GM10248 (cell line): ENCODE measurements at regions not wholly inside any gene's neighbourhood (a gene's known extent, or its start where the extent isn't known, plus 50 kb on each side); places are given as distances from the start of the nearest gene placed in this dataset.

Source experiments
- CTCF ChIA-PET: fragments of 300-600 bp; sonication (Branson Sonifier 250); formaldehyde crosslinking; extraction: SDS; loops from one replicate; lab custom pipeline; 2021; ENCODE audit warnings: antibody characterized with exemption; lab: Yijun Ruan, JAX
- POLR2A ChIA-PET: fragments of 350-650 bp; sonication (Branson Sonifier 250); formaldehyde crosslinking; extraction: SDS; loops from one replicate; lab custom pipeline; 2020; ENCODE audit warnings: antibody characterized with exemption; lab: Yijun Ruan, JAX
- DNase-seq: peaks from one replicate; pipeline ENCODE4 v3.0.0; 2012; ENCODE audit errors: extremely low spot score
- CTCF ChIP-seq: IDR thresholded peaks from 2 replicates; pipeline ENCODE4 v1.5.1; 2012; ENCODE audit warnings: mild to moderate bottlenecking, low read depth; ENCODE audit errors: extremely low read depth, missing control alignments, control extremely low read depth

- DNase-seq = no peak
- POLR2A ChIA-PET = no interaction called here
- CTCF ChIA-PET = interaction anchor here (0.7 to 0.8 kb wide), 2 partner anchors 8 to 11 kb away, joined by 3 read pairs; no protein-coding TSS in a partner anchor
- no peak for TF ChIP-seq CTCF
These were observed 237.5 kb upstream of the SYT4 start for GRCh38 chr18:43514747-43515146.

DNA sequence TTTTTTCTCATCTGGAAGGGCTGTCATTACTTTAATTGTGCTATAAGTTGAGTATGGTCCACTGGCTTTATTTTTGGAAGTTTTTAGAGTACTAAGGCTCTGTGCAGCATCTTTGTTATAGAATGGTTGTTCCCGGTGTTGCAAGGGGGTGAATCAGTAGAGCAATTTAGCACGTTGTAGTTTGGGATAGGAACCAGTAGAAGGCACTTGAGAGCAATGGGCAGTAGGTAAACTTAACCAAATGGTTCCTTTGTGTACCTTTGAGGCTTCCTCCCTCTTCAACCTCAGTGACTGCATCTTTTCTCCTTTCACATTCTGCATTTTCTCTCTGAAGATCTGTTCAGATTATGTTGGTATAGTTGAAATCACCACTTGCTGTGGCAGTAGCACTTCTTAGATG is 238.2 kb upstream of the SYT4 start:
- no peak for TF ChIP-seq CTCF
- ChIA-PET POLR2A (no interaction called here), CTCF (interaction anchor here (0.7 kb wide), 1 partner anchor 9 kb away, joined by 3 read pairs; no protein-coding TSS in a partner anchor)
- no peak for DNase-seq

GRCh38 chr18:43524260-43524659 is 247.0 kb upstream of the SYT4 start:
- CTCF ChIA-PET = interaction anchor here (1.1 kb wide), 1 partner anchor 47 kb away, joined by 4 read pairs; no protein-coding TSS in a partner anchor

DNA sequence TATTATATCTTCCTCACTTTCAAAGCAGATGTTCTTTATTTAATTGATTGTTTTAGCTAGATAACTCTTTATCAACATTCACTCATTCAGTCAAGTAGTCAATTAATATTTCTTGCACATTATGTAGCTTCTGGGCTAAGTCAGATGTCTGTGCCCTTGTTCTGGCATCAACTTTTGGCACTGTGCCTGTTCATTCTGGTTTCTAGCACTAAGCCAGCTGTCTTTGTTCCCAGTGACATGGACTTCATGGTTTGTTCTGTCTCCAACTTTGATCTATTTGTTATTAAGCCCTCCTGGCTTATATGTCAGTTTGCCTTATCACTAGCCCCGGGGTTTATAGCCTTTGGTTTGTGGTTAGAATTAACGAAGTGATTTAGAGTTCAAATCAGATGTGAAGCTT is 247.9 kb upstream of the SYT4 start:
- CTCF ChIA-PET = interaction anchor here (1.0 to 1.1 kb wide), 2 partner anchors 10 to 46 kb away, joined by 3 to 4 read pairs; no protein-coding TSS in a partner anchor
- no peak for DNase-seq
- POLR2A ChIA-PET = no interaction called here
- no peak for TF ChIP-seq CTCF

More at GRCh38 chr18:43524260-43524659, 247.0 kb upstream of the SYT4 start:
- no peak for TF ChIP-seq CTCF
- POLR2A ChIA-PET = no interaction called here
- DNase-seq = no peak

GRCh38 chr18:43526426-43527145 is 249.3 kb upstream of the SYT4 start:
- DNase-seq = no peak
- ChIA-PET CTCF (interaction anchor here (1.2 to 1.7 kb wide), 2 partner anchors 12 to 15 kb away, joined by 3 read pairs; no protein-coding TSS in a partner anchor), POLR2A (no interaction called here)
- no peak for TF ChIP-seq CTCF

GRCh38 chr18:43531438-43531837 is 254.1 kb upstream of the SYT4 start:
- ChIA-PET CTCF (no interaction called here), POLR2A (no interaction called here)
- no peak for TF ChIP-seq CTCF
- DNase-seq = no peak
